HG02870 (cell line): ENCODE measurements at regions not wholly inside any gene's neighbourhood (a gene's known extent, or its start where the extent isn't known, plus 50 kb on each side); places are given as distances from the start of the nearest gene placed in this dataset.

ENCODE experiments used
- ATAC-seq: cut with Tn5 transposase; IDR thresholded peaks from one replicate; pipeline ENCODE4 v1.9.1; 2021; ENCODE audit warnings: mild to moderate bottlenecking, moderate library complexity; ENCODE audit not compliant: unreplicated experiment

- ATAC-seq: no peak
These were observed 166.5 kb downstream of the PJA1 start for GRCh38 chrX:68998716-68999115.

GRCh38 chrX:68997911-68998310 lies 167.3 kb downstream of the PJA1 start:
- ATAC-seq: no peak

GRCh38 chrX:68997511-68997910 lies 167.7 kb downstream of the PJA1 start:
- no peak for ATAC-seq

GRCh38 chrX:68995780-68996551 lies 167.1 kb downstream of the EFNB1 start:
- no peak for ATAC-seq

GRCh38 chrX:68995386-68995779 lies 166.6 kb downstream of the EFNB1 start:
- no peak for ATAC-seq

- ATAC-seq: no peak
These were observed 166.1 kb downstream of the EFNB1 start for GRCh38 chrX:68994891-68995255.

GRCh38 chrX:68994135-68994890 lies 165.5 kb downstream of the EFNB1 start:
- no peak for ATAC-seq

GRCh38 chrX:68992821-68993397 lies 164.1 kb downstream of the EFNB1 start:
- no peak for ATAC-seq

GRCh38 chrX:68991691-68992345 lies 163.0 kb downstream of the EFNB1 start:
- no peak for ATAC-seq

GRCh38 chrX:68990948-68991347 lies 162.1 kb downstream of the EFNB1 start:
- no peak for ATAC-seq

GRCh38 chrX:68989865-68990606 lies 161.2 kb downstream of the EFNB1 start:
- ATAC-seq: no peak

- no peak for ATAC-seq
These were observed 160.6 kb downstream of the EFNB1 start for GRCh38 chrX:68989456-68989855.

- no peak for ATAC-seq
These were observed 160.0 kb downstream of the EFNB1 start for GRCh38 chrX:68988865-68989264.

- no peak for ATAC-seq
These were observed 156.4 kb downstream of the EFNB1 start for GRCh38 chrX:68985135-68985755.

- ATAC-seq: no peak
These were observed 154.4 kb downstream of the EFNB1 start for GRCh38 chrX:68983004-68983857.

- ATAC-seq: no peak
These were observed 153.7 kb downstream of the EFNB1 start for GRCh38 chrX:68982476-68982875.

- no peak for ATAC-seq
These were observed 152.2 kb downstream of the EFNB1 start for GRCh38 chrX:68980906-68981616.

- ATAC-seq: no peak
These were observed 149.8 kb downstream of the EFNB1 start for GRCh38 chrX:68978655-68979054.

GRCh38 chrX:68978255-68978654 lies 149.4 kb downstream of the EFNB1 start:
- no peak for ATAC-seq
